Erythroblast (primary cell): ENCODE measurements at regions not wholly inside any gene's neighbourhood (a gene's known extent, or its start where the extent isn't known, plus 50 kb on each side); places are given as distances from the start of the nearest gene placed in this dataset.

Experiments used
- GATA1 ChIP-seq: IDR thresholded peaks from 2 replicates; pipeline ENCODE4 v1.6.1; 2011; ENCODE audit warnings: low read depth, mild to moderate bottlenecking, control low read depth, low read length, moderate library complexity
- POLR2A ChIP-seq: IDR thresholded peaks from 2 replicates; pipeline ENCODE4 v1.6.1; 2011; ENCODE audit warnings: mild to moderate bottlenecking, low read length

GRCh38 chr13:68368922-68369321, 1138.8 kb upstream of the PCDH9 start:
- TF ChIP-seq POLR2A, result no peak
- TF ChIP-seq GATA1, result no peak
